Liver (tissue), 8 donors: ENCODE measurements at regions not wholly inside any gene's neighbourhood (a gene's known extent, or its start where the extent isn't known, plus 50 kb on each side); places are given as distances from the start of the nearest gene placed in this dataset.

ENCODE experiments used
- DNase-seq: peaks from one replicate; pipeline ENCODE4 v3.0.0-alpha.2; 2017; ENCODE audit warnings: low spot score
- H3K27ac ChIP-seq, 2 donors: one replicate each; pipeline ENCODE4 v1.7.0; 2013; ENCODE audit warnings: inconsistent platforms in 2 of 2, low read length in 2 of 2, control low read depth in 1 of 2, low read depth in 1 of 2, mild to moderate bottlenecking in 1 of 2
- H3K27me3 ChIP-seq, 4 donors: one replicate each; pipeline versions ENCODE4 v1.6.1 to v1.7.0; 2013; ENCODE audit warnings: low read length in 3 of 4, inconsistent platforms in 1 of 4, mild to moderate bottlenecking in 1 of 4, moderate library complexity in 1 of 4; ENCODE audit not compliant: control insufficient read depth in 4 of 4, insufficient read depth in 4 of 4
- H3K36me3 ChIP-seq, 4 donors: one replicate each; pipeline versions ENCODE4 v1.6.1 to v1.7.0; 2013; ENCODE audit warnings: low read length in 3 of 4, mild to moderate bottlenecking in 3 of 4, low read depth in 1 of 4, moderate library complexity in 1 of 4; ENCODE audit not compliant: control insufficient read depth in 4 of 4, insufficient read depth in 3 of 4
- H3K4me1 ChIP-seq, 4 donors: one replicate each; pipeline versions ENCODE4 v1.6.1 to v1.7.0; 2013; ENCODE audit warnings: low read length in 3 of 4, mild to moderate bottlenecking in 3 of 4, moderate library complexity in 1 of 4; ENCODE audit not compliant: control insufficient read depth in 4 of 4, insufficient read depth in 4 of 4
- H3K4me3 ChIP-seq, 3 donors: one replicate each; pipeline versions ENCODE4 v1.6.1 to v1.7.0; 2013; ENCODE audit warnings: low read length in 3 of 3, control low read depth in 1 of 3, low read depth in 1 of 3, mild to moderate bottlenecking in 1 of 3
- H3K9ac ChIP-seq, 2 donors: one replicate each; pipeline ENCODE4 v1.7.0; 2013; ENCODE audit warnings: low read length in 2 of 2, mild to moderate bottlenecking in 2 of 2, moderate library complexity in 2 of 2, control low read depth in 1 of 2, low read depth in 1 of 2
- H3K9me3 ChIP-seq, 4 donors: one replicate each; pipeline versions ENCODE4 v1.6.1 to v1.7.0; 2013; ENCODE audit warnings: low read length in 3 of 4; ENCODE audit not compliant: control insufficient read depth in 4 of 4
- CTCF ChIP-seq: fragments of 150-350 bp; IDR thresholded peaks from 2 replicates; pipeline ENCODE4 v1.5.1; 2017; ENCODE audit warnings: improper control_type of control experiment, low read depth, low read length; ENCODE audit not compliant: missing input control
- EGR1 ChIP-seq, 2 donors: IDR thresholded peaks; 2 replicates each; pipeline ENCODE4 v1.6.1; 2016 to 2018; ENCODE audit warnings: antibody characterized with exemption in 2 of 2, low read depth in 2 of 2
- FOXA1 ChIP-seq: IDR thresholded peaks from 2 replicates; pipeline ENCODE4 v1.6.1; 2016; ENCODE audit warnings: antibody characterized with exemption
- FOXA2 ChIP-seq: IDR thresholded peaks from 2 replicates; pipeline ENCODE4 v1.6.1; 2016; ENCODE audit warnings: antibody characterized with exemption
- GABPA ChIP-seq, 2 donors: IDR thresholded peaks in 1 of 2; conservative IDR thresholded peaks in 1 of 2; 2 replicates each; pipeline ENCODE4 v1.6.1; 2016; ENCODE audit warnings: antibody characterized with exemption in 2 of 2, mild to moderate bottlenecking in 1 of 2, moderate library complexity in 1 of 2
- HNF4A ChIP-seq, 2 donors: conservative IDR thresholded peaks; 2 replicates each; pipeline ENCODE4 v1.6.1; 2016; ENCODE audit warnings: antibody characterized with exemption in 2 of 2, mild to moderate bottlenecking in 2 of 2
- HNF4G ChIP-seq: IDR thresholded peaks from 2 replicates; pipeline ENCODE4 v1.6.1; 2016; ENCODE audit warnings: antibody characterized with exemption
- JUND ChIP-seq, 2 donors: IDR thresholded peaks; 2 replicates each; pipeline ENCODE4 v1.6.1; 2016; ENCODE audit warnings: antibody characterized with exemption in 2 of 2
- MAX ChIP-seq: IDR thresholded peaks from 2 replicates; pipeline ENCODE4 v1.6.1; 2016; ENCODE audit warnings: antibody characterized with exemption
- NR2F2 ChIP-seq: IDR thresholded peaks from 2 replicates; pipeline ENCODE4 v1.6.1; 2016; ENCODE audit warnings: antibody characterized with exemption
- RAD21 ChIP-seq, 2 donors: IDR thresholded peaks; 2 replicates each; pipeline ENCODE4 v1.6.1; 2016; ENCODE audit warnings: antibody characterized with exemption in 2 of 2, mild to moderate bottlenecking in 2 of 2
- REST ChIP-seq: IDR thresholded peaks from 2 replicates; pipeline ENCODE4 v1.6.1; 2016; ENCODE audit warnings: antibody characterized with exemption, mild to moderate bottlenecking
- SP1 ChIP-seq: IDR thresholded peaks from 2 replicates; pipeline ENCODE4 v1.6.1; 2018; ENCODE audit warnings: antibody characterized with exemption, mild to moderate bottlenecking
- TAF1 ChIP-seq: conservative IDR thresholded peaks from 2 replicates; pipeline ENCODE4 v1.6.1; 2016; ENCODE audit warnings: antibody characterized with exemption, mild to moderate bottlenecking
- YY1 ChIP-seq: IDR thresholded peaks from 2 replicates; pipeline ENCODE4 v1.6.1; 2016; ENCODE audit warnings: antibody characterized with exemption, mild to moderate bottlenecking
- WGBS: extraction: QIAGEN DNeasy Blood & Tissue Kit; methylation state at CpG from one replicate; pipeline ENCODE4 v1.1.7; 2013; 5-methylcytosine and 5-hydroxymethylcytosine counted together
- donor health status: healthy.
- donor health status: healthy.
- donor health status: healthy.
- donor health status: healthy.
- donor health status: healthy.

GRCh38 chr9:71355884-71356283 lies 234.5 kb upstream of the TRPM3 start:
- H3K4me3 ChIP-seq: no peak overlapping the region
- H3K9ac ChIP-seq: no peak overlapping the region
- no peak overlapping the region for H3K27ac ChIP-seq
- 69% methylated on average over 4 of the region's 4 CpGs for WGBS
- H3K36me3 ChIP-seq: no peaks in the 10 kb centered on the region
- TF ChIP-seq NR2F2 (no peak), HNF4A (conservative IDR thresholded peaks at IDR 0.05) (no peak), GABPA (IDR thresholded peaks at IDR 0.05 in 1 of 2, conservative IDR thresholded peaks at IDR 0.05 in 1 of 2) (no peak), TAF1 (no peak)
- H3K27me3 ChIP-seq: no peaks in the 10 kb centered on the region
- no peak for DNase-seq
- H3K9me3 ChIP-seq: no peaks in the 10 kb centered on the region
- H3K4me1 ChIP-seq: no peaks in the 10 kb centered on the region

GRCh38 chr9:71353720-71354119 lies 232.3 kb upstream of the TRPM3 start:
- no peaks in the 10 kb centered on the region for H3K9me3 ChIP-seq
- H3K4me1 ChIP-seq: no peaks in the 10 kb centered on the region
- 94% methylated on average over 2 of the region's 2 CpGs for WGBS
- H3K9ac ChIP-seq: no peak overlapping the region
- no peak overlapping the region for H3K27ac ChIP-seq
- H3K4me3 ChIP-seq: no peak overlapping the region
- TF ChIP-seq HNF4G (no peak), FOXA1 (no peak), YY1 (no peak), FOXA2 (no peak), JUND (IDR thresholded peaks at IDR 0.05) (no peak), REST (no peak), SP1 (no peak), EGR1 (IDR thresholded peaks at IDR 0.05; ENCODE audit: low read depth in 2 of 2) (no peak), MAX (no peak), CTCF (no peak)
- DNase-seq: no peak
- H3K27me3 ChIP-seq: no peaks in the 10 kb centered on the region
- no peaks in the 10 kb centered on the region for H3K36me3 ChIP-seq

- no peak for DNase-seq
- Histone ChIP-seq H3K4me1 (no peaks in the 10 kb centered on the region), H3K27me3 (no peaks in the 10 kb centered on the region), H3K4me3 (no peak overlapping the region), H3K9me3 (no peaks in the 10 kb centered on the region), H3K9ac (no peak overlapping the region), H3K36me3 (no peaks in the 10 kb centered on the region), H3K27ac (no peak overlapping the region)
- WGBS: 87% methylated on average over 5 of the region's 5 CpGs
- TF ChIP-seq RAD21 (IDR thresholded peaks at IDR 0.05): no peak
Measured at GRCh38 chr9:71352837-71353236, 231.4 kb upstream of the TRPM3 start.
